ENCODE measurements at regions not wholly inside any gene's neighbourhood (a gene's known extent, or its start where the extent isn't known, plus 50 kb on each side); places are given as distances from the start of the nearest gene placed in this dataset.

- no peak for TF ChIP-seq POLR2A (IDR thresholded peaks at IDR 0.05; ENCODE audit: low read depth, low read length)
- TF ChIP-seq POLR2AphosphoS5 (IDR thresholded peaks at IDR 0.05; ENCODE audit: low read depth, low read length), result no peak
- no peak for TF ChIP-seq POU2F2 (IDR thresholded peaks at IDR 0.05; ENCODE audit: low read depth, low read length)
- TF ChIP-seq TAF1 (IDR thresholded peaks at IDR 0.05; ENCODE audit: low read depth, low read length), result no peak
- no peak for TF ChIP-seq SPI1 (IDR thresholded peaks at IDR 0.05; ENCODE audit: low read depth, low read length)
- no peak for TF ChIP-seq PAX5 (IDR thresholded peaks at IDR 0.05; ENCODE audit: insufficient read depth, low read length, severe bottlenecking)
Measured at GRCh38 chr1:193909406-193910082, 723.1 kb upstream of the B3GALT2 start.
